Activated gamma-delta T cell treated with anti-CD3 and anti-CD28 coated beads, Interleukin-2, amount 50 U/mL, for 16 hours (primary cell): ENCODE measurements at regions not wholly inside any gene's neighbourhood (a gene's known extent, or its start where the extent isn't known, plus 50 kb on each side); places are given as distances from the start of the nearest gene placed in this dataset.

Experiments
- DNase-seq: peaks from one replicate; pipeline ENCODE4 v3.0.0-alpha.2; 2020; ENCODE audit warnings: low read depth

GRCh38 chr2:173647681-173648311 is 293.1 kb downstream of the CDCA7 start:
- no peak for DNase-seq

- DNase-seq = no peak
Observed at GRCh38 chr2:173648816-173649215, 294.1 kb downstream of the CDCA7 start.

- no peak for DNase-seq
Observed at GRCh38 chr2:173649527-173650219, 295.0 kb downstream of the CDCA7 start.

GRCh38 chr2:173651891-173652290 is 297.2 kb downstream of the CDCA7 start:
- no peak for DNase-seq

GRCh38 chr2:173652311-173652710 is 297.6 kb downstream of the CDCA7 start:
- no peak for DNase-seq

GRCh38 chr2:173652767-173653431 is 298.2 kb downstream of the CDCA7 start:
- no peak for DNase-seq

- no peak for DNase-seq
Observed at GRCh38 chr2:173653432-173653805, 298.7 kb downstream of the CDCA7 start.

- no peak for DNase-seq
Observed at GRCh38 chr2:173654161-173654895, 299.7 kb downstream of the CDCA7 start.

- DNase-seq = no peak
Observed at GRCh38 chr2:173654896-173655265, 300.2 kb downstream of the CDCA7 start.

- DNase-seq = no peak
Observed at GRCh38 chr2:173656086-173656485, 301.4 kb downstream of the CDCA7 start.

GRCh38 chr2:173657996-173658717 is 303.5 kb downstream of the CDCA7 start:
- DNase-seq = no peak

- DNase-seq = no peak
Observed at GRCh38 chr2:173658946-173659371, 304.3 kb downstream of the CDCA7 start.

GRCh38 chr2:173659509-173659908 is 304.8 kb downstream of the CDCA7 start:
- DNase-seq = no peak

- no peak for DNase-seq
Observed at GRCh38 chr2:173661586-173661985, 303.6 kb downstream of the SP3 start.

- no peak for DNase-seq
Observed at GRCh38 chr2:173663353-173663752, 301.8 kb downstream of the SP3 start.

- no peak for DNase-seq
Observed at GRCh38 chr2:173663835-173664512, 301.2 kb downstream of the SP3 start.

GRCh38 chr2:173664513-173664910 is 300.7 kb downstream of the SP3 start:
- DNase-seq = no peak

- no peak for DNase-seq
Observed at GRCh38 chr2:173666171-173666888, 298.8 kb downstream of the SP3 start.

GRCh38 chr2:173667014-173667413 is 298.2 kb downstream of the SP3 start:
- DNase-seq = no peak

GRCh38 chr2:173667415-173667814 is 297.8 kb downstream of the SP3 start:
- DNase-seq = no peak
